Fibroblast of lung (primary cell): ENCODE measurements at regions not wholly inside any gene's neighbourhood (a gene's known extent, or its start where the extent isn't known, plus 50 kb on each side); places are given as distances from the start of the nearest gene placed in this dataset.

Experiments
- DNase-seq, 2 donors: peaks; one replicate each; pipeline versions ENCODE4 v3.0.0 to v3.0.0-alpha.2; 2010; ENCODE audit warnings: low read depth in 2 of 2
- H2AFZ ChIP-seq: 2 replicates; pipeline ENCODE4 v1.5.1; 2012; ENCODE audit warnings: low read length, control low read depth, inconsistent platforms
- H3K27ac ChIP-seq: 2 replicates; pipeline ENCODE4 v1.5.1; 2011; ENCODE audit warnings: low read length, control low read depth; ENCODE audit not compliant: insufficient read depth
- H3K27me3 ChIP-seq: 2 replicates; pipeline ENCODE4 v1.5.1; 2011; ENCODE audit warnings: mild to moderate bottlenecking, low read length; ENCODE audit not compliant: control insufficient read depth, insufficient read depth
- H3K36me3 ChIP-seq: 2 replicates; pipeline ENCODE4 v1.5.1; 2011; ENCODE audit warnings: low read length; ENCODE audit not compliant: control insufficient read depth, insufficient read depth
- H3K4me1 ChIP-seq: 2 replicates; pipeline ENCODE4 v1.5.1; 2011; ENCODE audit warnings: low read length; ENCODE audit not compliant: control insufficient read depth, insufficient read depth; ENCODE audit errors: extremely low read depth
- H3K4me2 ChIP-seq: 2 replicates; pipeline ENCODE4 v1.5.1; 2011; ENCODE audit warnings: low read length, control low read depth; ENCODE audit not compliant: insufficient read depth; ENCODE audit errors: extremely low read depth
- H3K4me3 ChIP-seq, 4 experiments: fragments of 200-600 bp in 1 of 4; sonication (generic) in 1 of 4; replicated peaks in 1 of 4; 2 replicates each; pipeline ENCODE4 v1.5.1; 2011 to 2016; ENCODE audit warnings: low read length in 4 of 4, low read depth in 3 of 4, mild to moderate bottlenecking in 3 of 4, control low read depth in 2 of 4, inconsistent platforms in 1 of 4, mixed read lengths in 1 of 4; ENCODE audit not compliant: insufficient read depth in 1 of 4; ENCODE audit errors: control extremely low read depth in 1 of 4
- H3K79me2 ChIP-seq: 2 replicates; pipeline ENCODE4 v1.5.1; 2012; ENCODE audit warnings: mild to moderate bottlenecking, low read length, inconsistent platforms; ENCODE audit not compliant: control insufficient read depth, insufficient read depth
- H3K9ac ChIP-seq: 2 replicates; pipeline ENCODE4 v1.5.1; 2011; ENCODE audit warnings: mild to moderate bottlenecking, low read length, control low read depth; ENCODE audit not compliant: insufficient read depth
- H3K9me3 ChIP-seq: 2 replicates; pipeline ENCODE4 v1.5.1; 2012; ENCODE audit warnings: low read depth, low read length; ENCODE audit not compliant: control insufficient read depth, insufficient read depth
- H4K20me1 ChIP-seq: 2 replicates; pipeline ENCODE4 v1.5.1; 2011; ENCODE audit warnings: low read length; ENCODE audit not compliant: control insufficient read depth, insufficient read depth; ENCODE audit errors: extremely low read depth
- CTCF ChIP-seq, 2 donors: IDR thresholded peaks in 1 of 2; conservative IDR thresholded peaks in 1 of 2; 1 replicate in 1 of 2; 2 replicates in 1 of 2; pipeline ENCODE4 v1.5.1; 2011 to 2012; ENCODE audit warnings: low read length in 2 of 2, control low read depth in 1 of 2, inconsistent platforms in 1 of 2, low read depth in 1 of 2, mild to moderate bottlenecking in 1 of 2
- EZH2 ChIP-seq: IDR thresholded peaks from 2 replicates; pipeline ENCODE4 v1.5.1; 2012; ENCODE audit warnings: low read length, control low read depth, mild to moderate bottlenecking; ENCODE audit errors: missing control alignments

- no peaks in the 10 kb centered on the region for H3K36me3 ChIP-seq
- peak overlapping the region; percentile 93 for H3K27ac ChIP-seq
- H4K20me1 ChIP-seq, result no peaks in the 10 kb centered on the region
- peak overlapping the region; percentile 71 for H3K4me2 ChIP-seq
- H3K9ac ChIP-seq, result peak overlapping the region; percentile 33
- no peaks in the 10 kb centered on the region for H3K27me3 ChIP-seq
- no peaks in the 10 kb centered on the region for H3K9me3 ChIP-seq
- H3K4me3 ChIP-seq, result peak overlapping the region; percentile 1 to 70 (median 34)
- H3K79me2 ChIP-seq, result peaks cover 12% of the 10 kb centered on the region
- no peak overlapping the region for H2AFZ ChIP-seq
- no peak for DNase-seq
- TF ChIP-seq CTCF (conservative IDR thresholded peaks at IDR 0.05 in 1 of 2, IDR thresholded peaks at IDR 0.05 in 1 of 2; ENCODE audit: low read depth in 1 of 2, low read length in 2 of 2) (no peak), EZH2 (no peak)
- peaks cover 9% of the 10 kb centered on the region for H3K4me1 ChIP-seq
Measured at GRCh38 chr5:42950116-42950455, 90.0 kb downstream of the ANXA2R start.

DNA sequence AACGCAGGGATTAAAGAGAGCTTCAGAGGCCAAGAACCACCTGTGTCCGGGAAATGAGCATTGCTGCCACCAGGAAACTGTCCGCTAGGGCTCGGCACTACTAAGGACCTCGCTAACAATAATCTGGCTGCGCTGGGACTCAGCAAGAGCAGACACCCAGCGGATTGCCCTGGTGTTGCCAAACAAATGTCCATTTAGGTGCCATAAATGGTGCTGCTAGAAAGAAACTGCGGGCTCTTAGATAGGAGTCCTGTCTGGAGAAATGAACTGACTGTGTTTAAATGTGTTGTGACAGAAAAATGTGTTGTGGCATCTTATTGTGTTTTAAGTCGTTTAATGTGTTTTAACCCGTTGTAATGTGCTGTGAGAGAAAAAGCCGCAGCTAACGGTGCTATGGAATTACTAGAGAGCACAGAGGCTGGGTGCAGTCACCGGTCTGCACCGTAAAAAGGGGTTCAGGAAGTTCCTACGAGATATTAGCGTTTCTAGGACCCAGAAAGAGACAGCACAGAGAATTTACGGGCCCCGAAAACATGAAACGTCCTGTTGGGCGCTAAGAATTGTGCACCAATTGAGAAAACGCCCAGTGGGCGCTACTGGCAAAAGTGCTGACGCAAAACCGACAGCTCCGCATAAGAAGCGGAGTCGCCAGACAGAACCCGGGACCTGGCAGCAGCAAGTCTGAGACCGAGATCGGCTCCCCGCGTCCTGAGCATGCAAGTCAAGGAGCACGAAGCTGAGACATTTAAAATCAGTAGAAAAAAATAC is 90.6 kb downstream of the ANXA2R start:
- Histone ChIP-seq H3K9ac (no peak overlapping the region), H3K4me2 (peak overlapping the region; percentile 71), H3K4me1 (peaks cover 9% of the 10 kb centered on the region), H3K27me3 (no peaks in the 10 kb centered on the region), H3K36me3 (no peaks in the 10 kb centered on the region), H3K79me2 (peaks cover 12% of the 10 kb centered on the region), H3K27ac (peak overlapping the region; percentile 93), H2AFZ (peak overlapping the region; percentile 75), H3K4me3 (peak overlapping the region in 3 of 4 experiments; percentile 7 to 70 (median 33)), H3K9me3 (no peaks in the 10 kb centered on the region), H4K20me1 (no peaks in the 10 kb centered on the region)
- peak; percentile 87 to 90 for DNase-seq
- TF ChIP-seq EZH2 (no peak), CTCF (conservative IDR thresholded peaks at IDR 0.05 in 1 of 2, IDR thresholded peaks at IDR 0.05 in 1 of 2; ENCODE audit: low read depth in 1 of 2, low read length in 2 of 2) (peak; percentile 22 to 67)

DNA sequence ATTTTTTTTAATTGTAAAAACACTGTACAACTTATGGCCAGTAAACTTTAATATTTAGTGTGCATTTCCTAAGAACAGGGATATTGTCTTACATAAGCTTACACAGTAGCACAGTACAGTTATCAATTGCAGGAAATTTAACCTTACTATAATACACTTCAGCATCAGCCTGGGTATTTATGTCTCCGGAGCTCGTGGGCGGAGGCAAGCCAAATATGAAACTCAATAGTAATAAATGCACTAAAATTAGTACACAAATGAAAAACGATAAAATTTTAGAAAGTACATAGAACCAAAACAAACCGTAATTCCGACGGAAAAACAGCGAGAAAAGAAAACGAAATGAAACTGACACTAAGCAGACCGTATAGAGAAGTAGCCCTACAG is 91.2 kb downstream of the ANXA2R start:
- Histone ChIP-seq H3K36me3 (no peaks in the 10 kb centered on the region), H3K79me2 (peaks cover 12% of the 10 kb centered on the region), H3K4me2 (peak overlapping the region; percentile 71), H3K27me3 (no peaks in the 10 kb centered on the region), H3K27ac (peak overlapping the region; percentile 93), H3K9me3 (no peaks in the 10 kb centered on the region), H3K9ac (no peak overlapping the region), H3K4me1 (peaks cover 13% of the 10 kb centered on the region), H2AFZ (peak overlapping the region; percentile 75), H3K4me3 (peak overlapping the region in 3 of 4 experiments; percentile 7 to 70 (median 33)), H4K20me1 (no peaks in the 10 kb centered on the region)
- DNase-seq, result peak in 1 of 2 donors; percentile 38
- TF ChIP-seq CTCF (conservative IDR thresholded peaks at IDR 0.05 in 1 of 2, IDR thresholded peaks at IDR 0.05 in 1 of 2; ENCODE audit: low read depth in 1 of 2, low read length in 2 of 2) (no peak), EZH2 (no peak)
